Activated naive CD8-positive, alpha-beta T cell treated with anti-CD3 and anti-CD28 coated beads, Interleukin-2, amount 50 U/mL, for 16 hours (primary cell): ENCODE measurements at regions not wholly inside any gene's neighbourhood (a gene's known extent, or its start where the extent isn't known, plus 50 kb on each side); places are given as distances from the start of the nearest gene placed in this dataset.

Experiments used
- DNase-seq: peaks from one replicate; pipeline ENCODE4 v3.0.0-alpha.2; 2020; ENCODE audit warnings: low read depth, low spot score

- no peak for DNase-seq
Observed at GRCh38 chr12:124371366-124371765, 76.5 kb downstream of the RFLNA start.

GRCh38 chr12:124370851-124371250, 76.0 kb downstream of the RFLNA start:
- DNase-seq: no peak

- no peak for DNase-seq
Observed at GRCh38 chr12:124370384-124370783, 75.5 kb downstream of the RFLNA start.

- no peak for DNase-seq
Observed at GRCh38 chr12:124369827-124370378, 75.0 kb downstream of the RFLNA start.

GRCh38 chr12:124369055-124369826, 74.3 kb downstream of the RFLNA start:
- DNase-seq: no peak

GRCh38 chr12:124368421-124369032, 73.6 kb downstream of the RFLNA start:
- DNase-seq: no peak

GRCh38 chr12:124365726-124366430, 71.0 kb downstream of the RFLNA start:
- no peak for DNase-seq
